ENCODE measurements at regions not wholly inside any gene's neighbourhood (a gene's known extent, or its start where the extent isn't known, plus 50 kb on each side); places are given as distances from the start of the nearest gene placed in this dataset.

DNA sequence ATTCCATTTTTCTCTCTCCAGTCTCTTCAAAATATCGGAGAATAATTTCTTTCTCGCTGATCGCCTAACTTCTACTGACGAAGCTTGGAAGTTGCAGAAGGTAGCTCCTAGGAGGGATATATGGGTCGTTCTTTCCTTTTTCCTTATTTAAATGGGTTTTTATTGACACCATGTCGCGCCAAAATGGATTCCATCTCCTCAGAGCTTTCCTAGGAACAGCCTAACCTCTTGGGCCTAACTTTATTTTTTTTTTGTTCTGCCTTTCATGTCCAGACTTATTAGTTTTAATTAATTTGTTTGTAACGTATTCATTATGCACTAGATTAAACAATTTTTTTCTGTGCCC, 92.0 kb upstream of the XIST start:
- no peaks in the 10 kb centered on the region for H3K4me1 ChIP-seq (ENCODE audit: insufficient read depth, low read length)
- H3K9me3 ChIP-seq (ENCODE audit: control insufficient read depth, low read depth, low read length) = no peaks in the 10 kb centered on the region
- H2BK15ac ChIP-seq (ENCODE audit: low read depth, low read length) = no peak overlapping the region
- H3K79me2 ChIP-seq (ENCODE audit: insufficient read depth, low read length) = peaks cover 21% of the 10 kb centered on the region
- no peak overlapping the region for H2BK20ac ChIP-seq (ENCODE audit: low read depth, low read length, poor library complexity, severe bottlenecking)
- Mint-ChIP-seq H3K27me3 (ENCODE audit: low read depth) (no peaks in the 10 kb centered on the region), H3K27ac (peak overlapping the region; percentile 99 to 100 (median 100)), H3K4me1 (peaks cover 21 to 24% of the 10 kb centered on the region in 2 experiments), H3K9me3 (no peaks in the 10 kb centered on the region; a peak in 1 of 5 replicates), H3K4me3 (peak overlapping the region; percentile 94 to 95), H3K36me3 (ENCODE audit: insufficient read depth in 1 of 3, low read depth in 3 of 3) (peaks cover 25 to 45% (median 44%) of the 10 kb centered on the region in 3 experiments)
- no peaks in the 10 kb centered on the region for H4K20me1 ChIP-seq (ENCODE audit: control insufficient read depth, insufficient read depth, insufficient read length)
- peak overlapping the region; percentile 99 for H3K18ac ChIP-seq (ENCODE audit: insufficient read length, low read depth, low read length)
- no peak for DNase-seq
- H3K27ac ChIP-seq (ENCODE audit: insufficient read length, low read depth, low read length) = peak overlapping the region; percentile 58
- H2AFZ ChIP-seq (ENCODE audit: low read length) = no peak overlapping the region
- peak overlapping the region; percentile 81 for H3T11ph ChIP-seq (ENCODE audit: low read length)
- peak overlapping the region; percentile 94 for H2BK5ac ChIP-seq (ENCODE audit: insufficient read length, low read length)
- no peak overlapping the region for H4K91ac ChIP-seq (ENCODE audit: insufficient read length, low read depth, low read length)
- H3K23me2 ChIP-seq (ENCODE audit: insufficient read length, low read depth, low read length, poor library complexity, severe bottlenecking) = no peaks in the 10 kb centered on the region
- H4K8ac ChIP-seq (replicated peaks; ENCODE audit: insufficient read length, low read depth, low read length) = peak overlapping the region; percentile 74
- peak overlapping the region; percentile 100 for H3K9ac ChIP-seq (ENCODE audit: extremely low read depth, insufficient read length, low read length)
- H3K27me3 ChIP-seq (ENCODE audit: insufficient read depth, low read length) = no peaks in the 10 kb centered on the region
- H3K23ac ChIP-seq (ENCODE audit: insufficient read length, low read depth, low read length) = no peak overlapping the region
- no peak for TF ChIP-seq CTCF (conservative IDR thresholded peaks at IDR 0.05)
- H3K4me2 ChIP-seq (ENCODE audit: insufficient read depth, insufficient read length, low read length) = peak overlapping the region; percentile 57
- WGBS (ENCODE audit: extremely low coverage, insufficient read length, low lambda C conversion rate) = no CpG with 5 or more reads among the region's 8 CpGs
- H2BK120ac ChIP-seq (ENCODE audit: low read depth, low read length, poor library complexity, severe bottlenecking) = no peak overlapping the region
- no peaks in the 10 kb centered on the region for H3K79me1 ChIP-seq (ENCODE audit: insufficient read depth, low read depth, low read length, poor library complexity, severe bottlenecking)
- H3K56ac ChIP-seq (ENCODE audit: insufficient read length, low read depth, low read length) = peak overlapping the region; percentile 96
- no peak overlapping the region for H2AK5ac ChIP-seq (ENCODE audit: insufficient read length, low read length)
- no peak overlapping the region for H2BK12ac ChIP-seq (ENCODE audit: insufficient read length, low read depth, low read length)
- peak overlapping the region; percentile 100; the same call in 1 of the 2 replicates for H3K14ac ChIP-seq (ENCODE audit: insufficient read depth, low read length)
- H3K4ac ChIP-seq (ENCODE audit: low read depth, low read length) = peak overlapping the region; percentile 32; the same call in 1 of the 2 replicates
- H4K5ac ChIP-seq (ENCODE audit: insufficient read length, low read depth, low read length) = peak overlapping the region; percentile 84

Data from H9 (cell line).